Loucy (cell line): ENCODE measurements at regions not wholly inside any gene's neighbourhood (a gene's known extent, or its start where the extent isn't known, plus 50 kb on each side); places are given as distances from the start of the nearest gene placed in this dataset.

ENCODE experiments used
- CTCF ChIP-seq: fragments of 200-600 bp; sonication (generic); conservative IDR thresholded peaks from 2 replicates; pipeline ENCODE4 v1.5.1; 2014; ENCODE audit warnings: mild to moderate bottlenecking, antibody characterized with exemption, low read length
- EZH2phosphoT487 ChIP-seq: fragments of 200-600 bp; IDR thresholded peaks from 2 replicates; pipeline ENCODE4 v1.6.1; 2018; ENCODE audit warnings: antibody characterized with exemption, mild to moderate bottlenecking, moderate library complexity, borderline replicate concordance

GRCh38 chr5:112002376-112002775 lies 245.4 kb upstream of the NREP start:
- TF ChIP-seq CTCF (no peak), EZH2phosphoT487 (no peak)
